ENCODE measurements at regions not wholly inside any gene's neighbourhood (a gene's known extent, or its start where the extent isn't known, plus 50 kb on each side); places are given as distances from the start of the nearest gene placed in this dataset.

DNA sequence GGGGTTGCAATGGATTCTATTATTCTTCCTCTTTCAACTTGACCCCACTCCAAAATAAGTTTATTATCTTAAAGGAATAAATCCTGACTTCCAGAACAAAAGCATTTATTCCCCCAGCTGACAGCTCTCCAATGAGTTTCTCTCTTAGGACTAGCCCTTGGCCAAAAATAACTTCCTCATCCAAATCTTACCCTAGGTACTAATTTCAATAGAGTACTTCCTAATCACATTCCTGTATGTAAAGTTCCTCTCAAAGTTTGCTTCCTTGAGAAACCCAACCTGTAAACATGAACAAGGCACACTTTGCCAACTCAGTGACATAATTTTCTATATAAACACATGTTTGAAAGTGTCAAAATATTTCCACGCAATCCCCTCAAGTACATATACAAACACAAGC, 671.2 kb upstream of the GALNTL6 start:
- DNase-seq, result no peak

- no peak for DNase-seq
These were observed 682.9 kb upstream of the GALNTL6 start for GRCh38 chr4:171130256-171130801.

DNA sequence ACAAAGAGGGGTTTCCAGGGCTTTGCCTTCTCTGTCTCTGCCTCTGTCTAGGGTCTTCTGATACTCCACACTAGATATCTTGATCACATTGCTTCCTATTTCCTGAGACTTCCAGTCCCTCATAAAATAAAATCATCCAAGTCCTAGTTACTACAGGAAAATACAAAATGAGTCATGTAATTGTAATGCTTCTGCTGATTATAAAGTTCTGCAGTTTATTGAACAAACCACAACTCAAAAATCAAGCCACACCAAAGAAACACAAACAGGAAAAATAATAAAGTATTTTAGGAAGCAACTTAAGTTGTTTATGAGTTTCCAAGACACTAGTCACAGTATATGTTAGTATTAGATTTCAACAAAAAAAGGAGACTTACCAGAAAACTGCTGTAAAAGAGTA, 695.1 kb upstream of the GALNTL6 start:
- DNase-seq, result no peak

DNA sequence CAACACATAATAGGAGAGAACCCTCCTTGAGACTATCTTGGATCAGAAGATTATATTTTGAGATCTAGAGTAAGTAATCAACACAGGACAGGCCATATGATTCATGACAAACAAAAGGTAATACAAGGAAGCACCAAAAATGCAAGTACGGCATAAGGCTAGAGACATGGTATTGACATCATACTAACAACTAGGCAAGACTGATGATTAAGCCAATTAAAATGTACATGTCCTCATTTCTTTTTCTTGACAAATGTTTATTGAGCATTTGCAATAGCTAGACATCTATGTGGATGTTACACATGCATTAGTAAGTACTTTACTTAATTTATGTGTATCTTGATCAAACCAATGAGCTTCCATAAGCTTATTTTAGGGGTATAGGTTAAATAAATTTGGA, 695.7 kb upstream of the GALNTL6 start:
- DNase-seq, result peak; percentile 1

DNA sequence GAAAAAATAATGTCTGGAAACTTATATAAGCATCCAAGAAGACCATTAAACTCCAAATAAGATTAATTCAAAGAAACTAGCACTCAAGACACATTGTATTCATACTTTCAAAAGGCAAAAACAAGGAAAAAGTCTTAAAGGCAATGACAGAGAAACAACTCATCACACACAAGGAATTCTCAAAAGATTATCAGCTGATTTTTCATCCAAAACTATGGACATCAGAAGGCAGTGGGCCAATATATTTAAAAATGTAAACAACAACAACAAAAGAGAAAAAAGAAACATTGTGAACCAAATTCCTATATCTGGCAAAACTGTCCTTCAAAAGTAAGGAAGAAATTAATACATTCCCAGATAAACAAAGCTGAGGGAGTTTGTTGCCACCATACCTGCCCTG, 711.4 kb upstream of the GALNTL6 start:
- DNase-seq, result no peak

DNA sequence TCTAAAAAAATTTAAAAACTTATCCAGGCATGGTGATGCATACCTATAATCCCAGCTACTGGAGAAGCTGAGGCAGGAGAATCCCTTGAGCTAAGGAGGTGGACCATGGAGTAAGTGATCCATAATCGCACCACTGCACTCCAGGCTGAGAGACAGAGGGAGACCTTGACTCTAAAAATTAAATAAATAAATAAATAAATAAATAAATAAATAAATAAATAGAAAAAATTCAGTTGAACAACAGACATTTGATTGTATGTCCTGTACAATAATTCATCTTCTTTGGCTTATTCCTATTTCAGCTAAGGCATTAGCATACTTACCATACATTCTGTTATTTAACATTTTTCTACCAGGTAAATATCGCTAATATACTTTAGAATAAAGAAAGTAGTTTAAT, 726.1 kb upstream of the GALNTL6 start:
- no peak for DNase-seq

DNA sequence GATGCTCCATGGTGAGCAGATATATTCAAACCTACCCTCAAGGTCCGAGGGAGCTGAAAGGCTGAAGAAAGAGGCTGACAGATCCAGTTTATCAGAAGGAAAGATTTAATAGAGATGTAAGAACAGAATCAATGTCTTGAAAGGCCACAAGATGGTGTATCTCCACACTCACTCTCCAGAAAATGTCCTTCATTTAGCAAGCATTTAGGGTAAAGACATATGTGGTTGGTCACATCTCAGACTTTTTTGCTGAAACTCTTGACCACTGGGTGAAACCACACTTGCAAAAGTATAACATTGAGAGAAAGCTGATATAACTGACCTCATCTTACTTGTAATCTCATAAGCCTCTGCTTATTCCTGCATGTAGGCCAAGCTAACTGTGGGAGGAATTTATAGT, 745.8 kb upstream of the GALNTL6 start:
- DNase-seq, result peak; percentile 0

DNA sequence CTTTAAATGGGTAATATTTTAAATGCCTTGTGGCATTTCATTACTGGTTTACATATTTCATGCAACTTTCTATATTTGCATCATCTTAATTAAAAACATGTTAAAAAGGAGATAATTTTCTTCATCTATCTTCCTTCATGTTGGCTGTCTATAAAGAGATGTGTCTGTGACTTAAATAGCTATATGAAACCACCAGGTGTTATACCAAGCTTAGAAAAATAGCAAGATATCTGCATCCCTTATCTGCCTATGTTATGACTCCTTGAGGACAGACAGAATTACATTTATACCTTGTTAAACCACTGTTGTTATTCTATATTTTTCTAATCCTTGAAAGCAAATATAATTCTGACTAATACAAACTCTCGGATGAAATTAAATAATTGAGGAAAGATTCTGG, 763.8 kb upstream of the GALNTL6 start:
- DNase-seq, result no peak

- DNase-seq, result no peak
These were observed 770.1 kb upstream of the GALNTL6 start for GRCh38 chr4:171042989-171043524.

DNA sequence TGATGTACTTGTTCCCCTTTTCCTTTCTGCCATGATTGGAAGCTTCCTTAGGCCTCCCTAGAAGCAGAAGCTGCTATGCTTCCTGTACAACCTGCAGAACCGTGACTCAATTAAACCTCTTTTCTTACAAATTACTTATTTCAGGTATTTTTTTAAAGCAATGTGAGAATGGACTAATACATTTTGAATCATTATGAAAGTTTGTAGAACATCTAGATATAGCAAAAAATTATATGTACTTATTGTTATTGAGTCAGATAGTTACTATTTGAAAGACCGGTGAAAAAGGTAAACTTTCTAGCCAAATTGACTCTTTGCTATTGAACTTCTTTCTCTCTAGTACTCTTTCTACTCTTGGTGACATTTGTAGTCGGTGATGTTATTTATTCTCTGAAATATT, 777.3 kb upstream of the GALNTL6 start:
- no peak for DNase-seq

- no peak for DNase-seq
These were observed 781.9 kb upstream of the GALNTL6 start for GRCh38 chr4:171031338-171031737.

DNA sequence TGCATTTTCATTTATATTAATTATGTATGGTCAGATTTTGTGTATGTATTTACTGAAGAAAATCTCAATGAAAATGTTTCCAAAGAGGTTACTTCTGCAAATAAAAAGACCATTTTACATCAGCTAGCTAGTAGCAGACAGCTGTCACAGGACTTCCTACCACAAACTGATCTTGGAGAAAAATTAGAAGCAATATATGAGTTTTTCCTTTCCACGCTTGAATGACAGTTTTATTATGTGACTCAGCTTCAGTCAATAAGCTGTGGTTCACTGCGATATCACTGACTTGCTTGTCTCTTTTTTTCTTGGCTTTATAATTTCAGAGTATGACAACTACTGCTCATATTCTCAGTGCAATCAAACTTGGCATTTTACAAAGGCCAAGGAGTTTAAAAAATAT, 787.4 kb upstream of the GALNTL6 start:
- DNase-seq, result no peak

- no peak for DNase-seq
These were observed 787.9 kb upstream of the GALNTL6 start for GRCh38 chr4:171025343-171025742.

GRCh38 chr4:171024720-171025303, 788.4 kb upstream of the GALNTL6 start:
- no peak for DNase-seq

- no peak for DNase-seq
These were observed 790.4 kb upstream of the GALNTL6 start for GRCh38 chr4:171022824-171023230.

DNA sequence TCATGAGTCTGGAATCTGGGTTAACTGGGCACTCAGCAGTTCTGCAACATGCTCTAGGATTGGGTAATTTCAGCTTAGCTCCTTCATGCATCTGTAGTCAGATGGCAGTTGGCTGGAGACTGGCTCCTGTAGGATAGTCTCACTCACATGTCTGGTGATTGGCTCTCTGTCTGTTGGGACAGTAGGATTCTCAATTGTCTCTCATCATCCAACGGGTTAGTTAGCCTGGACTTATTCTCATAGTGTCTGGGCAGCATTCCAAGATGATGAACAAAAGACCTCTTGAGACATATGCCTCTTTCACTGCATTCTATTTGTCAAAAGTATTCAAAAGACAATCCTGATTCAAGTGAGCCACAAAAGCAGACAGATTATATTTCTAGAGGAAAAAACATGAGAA, 795.6 kb upstream of the GALNTL6 start:
- DNase-seq, result peak; percentile 86

- DNase-seq, result no peak
These were observed 797.1 kb upstream of the GALNTL6 start for GRCh38 chr4:171016145-171016544.

DNA sequence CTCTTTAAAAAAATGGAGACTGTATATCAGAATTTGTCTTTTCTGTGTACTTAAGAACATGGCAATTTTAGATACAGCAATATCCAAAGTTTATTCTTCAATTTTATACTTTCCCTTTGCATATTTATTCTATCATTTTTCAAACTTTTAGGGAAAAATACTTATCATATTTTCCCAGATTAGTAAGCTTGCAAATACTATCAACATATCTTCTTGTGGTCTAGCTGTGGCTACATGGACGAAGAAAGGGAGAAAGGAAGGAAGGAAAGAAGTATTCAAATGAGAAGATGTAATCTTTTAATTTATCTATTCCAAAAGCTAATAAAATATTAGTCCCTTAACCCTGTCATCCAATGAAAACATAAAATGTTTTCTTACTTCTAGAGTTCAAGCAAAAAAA, 797.8 kb upstream of the GALNTL6 start:
- peak; percentile 55 for DNase-seq

GRCh38 chr4:171007618-171008390, 805.4 kb upstream of the GALNTL6 start:
- DNase-seq, result no peak

DNA sequence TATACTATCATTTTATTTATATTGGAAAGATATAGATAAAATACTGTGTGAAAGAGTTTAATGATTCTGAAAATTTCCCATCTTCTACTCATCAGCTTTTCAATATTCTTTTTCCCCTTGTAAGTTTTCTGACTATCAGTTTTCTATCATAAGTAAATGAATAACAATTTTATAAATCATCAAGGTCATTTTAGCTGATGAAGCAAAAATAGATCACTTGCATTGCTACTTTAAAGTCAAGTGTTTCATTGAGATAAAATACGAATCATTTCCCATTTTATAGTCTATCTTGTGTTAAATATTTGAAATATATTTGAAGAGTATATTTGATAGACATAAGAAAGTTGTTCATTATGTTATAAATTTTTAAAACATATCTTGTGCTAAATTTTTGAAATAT, 811.0 kb upstream of the GALNTL6 start:
- no peak for DNase-seq

- peak; percentile 50 for DNase-seq
These were observed 822.1 kb upstream of the GALNTL6 start for GRCh38 chr4:170990989-170991589.

GRCh38 chr4:170988446-170988845, 824.8 kb upstream of the GALNTL6 start:
- DNase-seq, result no peak

- peak; percentile 62 for DNase-seq
These were observed 833.5 kb upstream of the GALNTL6 start for GRCh38 chr4:170979736-170980135.

DNA sequence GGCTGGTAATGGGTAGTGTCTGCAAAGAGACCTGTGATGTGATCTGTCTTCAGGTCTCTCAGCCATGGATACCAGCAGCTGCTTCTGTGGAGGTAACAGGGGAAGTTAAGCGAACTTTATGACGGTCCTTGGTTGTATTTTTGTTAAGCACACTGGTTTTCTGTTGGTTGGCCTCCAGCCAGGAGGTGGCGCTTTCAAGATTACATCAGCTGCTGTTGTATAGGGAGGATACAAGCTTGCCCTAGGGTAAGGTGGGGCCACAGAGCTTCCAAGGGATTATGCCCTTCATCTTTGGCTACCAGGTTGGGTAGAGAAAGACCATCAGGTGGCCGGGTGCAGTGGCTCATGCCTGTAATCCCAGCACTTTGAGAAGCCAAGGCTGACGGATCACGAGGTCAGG, 834.2 kb upstream of the GALNTL6 start:
- DNase-seq, result no peak

All from fibroblast of skin of back (primary cell).